Sciatic nerve (tissue), 2 donors: ENCODE measurements at regions not wholly inside any gene's neighbourhood (a gene's known extent, or its start where the extent isn't known, plus 50 kb on each side); places are given as distances from the start of the nearest gene placed in this dataset.
A peak's percentile ranks its signal among the peaks of the same experiment; 100 is the strongest.

Experiments
- ATAC-seq: fragments of 200-7000 bp; cut with Tn5 transposase; one replicate; pipeline ENCODE4 v1.9.1; 2020; ENCODE audit warnings: mild to moderate bottlenecking, moderate library complexity
- DNase-seq: peaks from one replicate; pipeline ENCODE4 v3.0.0-alpha.2; 2020; ENCODE audit warnings: low spot score
- intact Hi-C: fragments of 100-400 bp; cut with DNase I; formaldehyde crosslinking; loops from one replicate; pipeline ENCODE4 v1.14.2; 2022
- donor health status: DM: no; HTN: no; CAD: no.
- donor health status: DM: no; HTN: no; CAD: no.

GRCh38 chr3:23062582-23062981 lies 140.5 kb upstream of the UBE2E2 start:
- DNase-seq = no peak
- ATAC-seq = no peak
- intact Hi-C loops = no loop called here

- intact Hi-C loops = no loop called here
These were observed 140.1 kb upstream of the UBE2E2 start for GRCh38 chr3:23062982-23063381.

GRCh38 chr3:23067116-23067515 lies 136.0 kb upstream of the UBE2E2 start:
- intact Hi-C loops = no loop called here
- ATAC-seq = no peak
- no peak for DNase-seq

More at GRCh38 chr3:23062982-23063381, 140.1 kb upstream of the UBE2E2 start:
- no peak for DNase-seq
- no peak for ATAC-seq

- DNase-seq (no peak), ATAC-seq (no peak)
- intact Hi-C loops = no loop called here
These were observed 135.0 kb upstream of the UBE2E2 start for GRCh38 chr3:23068016-23068728.

GRCh38 chr3:23071296-23071695 lies 131.8 kb upstream of the UBE2E2 start:
- no peak for DNase-seq
- peak; percentile 14 for ATAC-seq
- intact Hi-C loops = no loop called here

GRCh38 chr3:23071758-23072157 lies 131.4 kb upstream of the UBE2E2 start:
- intact Hi-C loops = no loop called here
- ATAC-seq = peak; percentile 81
- DNase-seq = no peak

GRCh38 chr3:23072693-23073092 lies 130.4 kb upstream of the UBE2E2 start:
- intact Hi-C loops = no loop called here

GRCh38 chr3:23073724-23074305 lies 129.3 kb upstream of the UBE2E2 start:
- no peak for DNase-seq
- intact Hi-C loops = no loop called here
- no peak for ATAC-seq

More at GRCh38 chr3:23072693-23073092, 130.4 kb upstream of the UBE2E2 start:
- DNase-seq (no peak), ATAC-seq (no peak)

- intact Hi-C loops = no loop called here
- no peak for DNase-seq
- ATAC-seq = no peak
These were observed 127.6 kb upstream of the UBE2E2 start for GRCh38 chr3:23075496-23075895.

- ATAC-seq = no peak
- intact Hi-C loops = no loop called here
- DNase-seq = no peak
These were observed 126.7 kb upstream of the UBE2E2 start for GRCh38 chr3:23076437-23076836.

GRCh38 chr3:23077126-23077525 lies 126.0 kb upstream of the UBE2E2 start:
- intact Hi-C loops = no loop called here
- DNase-seq (no peak), ATAC-seq (no peak)

GRCh38 chr3:23078735-23079134 lies 124.4 kb upstream of the UBE2E2 start:
- no peak for DNase-seq
- intact Hi-C loops = no loop called here
- no peak for ATAC-seq

- DNase-seq (no peak), ATAC-seq (no peak)
- intact Hi-C loops = no loop called here
These were observed 123.2 kb upstream of the UBE2E2 start for GRCh38 chr3:23079976-23080375.

- intact Hi-C loops = no loop called here
- DNase-seq (no peak), ATAC-seq (no peak)
These were observed 119.4 kb upstream of the UBE2E2 start for GRCh38 chr3:23083701-23084100.

GRCh38 chr3:23084367-23084766 lies 118.8 kb upstream of the UBE2E2 start:
- intact Hi-C loops = no loop called here
- ATAC-seq (no peak), DNase-seq (no peak)

GRCh38 chr3:23085261-23085660 lies 117.9 kb upstream of the UBE2E2 start:
- intact Hi-C loops = no loop called here
- DNase-seq (no peak), ATAC-seq (peak; percentile 51)

- ATAC-seq (no peak), DNase-seq (no peak)
- intact Hi-C loops = no loop called here
These were observed 116.8 kb upstream of the UBE2E2 start for GRCh38 chr3:23086331-23086730.

GRCh38 chr3:23086831-23087230 lies 116.3 kb upstream of the UBE2E2 start:
- DNase-seq = no peak
- ATAC-seq = no peak
- intact Hi-C loops = no loop called here

- no peak for DNase-seq
- intact Hi-C loops = no loop called here
- no peak for ATAC-seq
These were observed 108.7 kb upstream of the UBE2E2 start for GRCh38 chr3:23094412-23094811.

GRCh38 chr3:23094890-23095462 lies 108.2 kb upstream of the UBE2E2 start:
- DNase-seq = no peak
- intact Hi-C loops = no loop called here
- no peak for ATAC-seq

- no peak for DNase-seq
- intact Hi-C loops = no loop called here
- ATAC-seq = no peak
These were observed 107.1 kb upstream of the UBE2E2 start for GRCh38 chr3:23096041-23096440.
